AG10803 (cell line): ENCODE measurements at regions not wholly inside any gene's neighbourhood (a gene's known extent, or its start where the extent isn't known, plus 50 kb on each side); places are given as distances from the start of the nearest gene placed in this dataset.
"Not testable (repeated sequence)": the region's sequence is repeated elsewhere in the genome, so short reads cannot be mapped to it uniquely, and the experiment has no call there.

Experiments
- DNase-seq: peaks from one replicate; pipeline ENCODE4 v3.0.0; 2010; ENCODE audit warnings: low read depth
- H3K4me3 ChIP-seq: 2 replicates; pipeline ENCODE4 v1.5.1; 2011; ENCODE audit warnings: mild to moderate bottlenecking, low read length, control low read depth
- TF ChIP-seq, protein P1 (sequence below): conservative IDR thresholded peaks from 2 replicates; pipeline ENCODE4 v1.5.1; 2011; ENCODE audit warnings: mild to moderate bottlenecking, low read length, control low read depth, inconsistent platforms

DNA sequence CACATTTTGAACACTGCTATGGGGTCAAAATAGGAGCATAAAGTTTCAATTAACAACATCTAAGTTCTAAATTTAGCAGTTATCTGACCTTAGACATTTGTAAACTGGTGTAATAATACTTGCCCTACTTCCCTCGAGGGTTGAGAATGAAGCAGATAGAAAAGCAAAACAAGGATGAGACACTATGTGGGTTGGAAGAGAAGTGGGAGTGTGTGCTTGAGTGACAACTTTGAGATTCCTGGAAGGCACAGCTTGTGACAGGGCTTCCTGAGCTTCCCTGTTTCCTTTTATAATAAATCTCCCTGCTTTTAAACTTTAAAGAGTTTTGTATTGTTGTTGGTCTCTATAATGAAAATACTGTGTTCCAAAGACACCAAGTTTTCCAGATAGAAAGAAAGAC, 128.6 kb upstream of the CHST9 start:
- TF ChIP-seq, protein P1, sequence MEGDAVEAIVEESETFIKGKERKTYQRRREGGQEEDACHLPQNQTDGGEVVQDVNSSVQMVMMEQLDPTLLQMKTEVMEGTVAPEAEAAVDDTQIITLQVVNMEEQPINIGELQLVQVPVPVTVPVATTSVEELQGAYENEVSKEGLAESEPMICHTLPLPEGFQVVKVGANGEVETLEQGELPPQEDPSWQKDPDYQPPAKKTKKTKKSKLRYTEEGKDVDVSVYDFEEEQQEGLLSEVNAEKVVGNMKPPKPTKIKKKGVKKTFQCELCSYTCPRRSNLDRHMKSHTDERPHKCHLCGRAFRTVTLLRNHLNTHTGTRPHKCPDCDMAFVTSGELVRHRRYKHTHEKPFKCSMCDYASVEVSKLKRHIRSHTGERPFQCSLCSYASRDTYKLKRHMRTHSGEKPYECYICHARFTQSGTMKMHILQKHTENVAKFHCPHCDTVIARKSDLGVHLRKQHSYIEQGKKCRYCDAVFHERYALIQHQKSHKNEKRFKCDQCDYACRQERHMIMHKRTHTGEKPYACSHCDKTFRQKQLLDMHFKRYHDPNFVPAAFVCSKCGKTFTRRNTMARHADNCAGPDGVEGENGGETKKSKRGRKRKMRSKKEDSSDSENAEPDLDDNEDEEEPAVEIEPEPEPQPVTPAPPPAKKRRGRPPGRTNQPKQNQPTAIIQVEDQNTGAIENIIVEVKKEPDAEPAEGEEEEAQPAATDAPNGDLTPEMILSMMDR: no peak
- no peak overlapping the region for H3K4me3 ChIP-seq
- DNase-seq: no peak

DNA sequence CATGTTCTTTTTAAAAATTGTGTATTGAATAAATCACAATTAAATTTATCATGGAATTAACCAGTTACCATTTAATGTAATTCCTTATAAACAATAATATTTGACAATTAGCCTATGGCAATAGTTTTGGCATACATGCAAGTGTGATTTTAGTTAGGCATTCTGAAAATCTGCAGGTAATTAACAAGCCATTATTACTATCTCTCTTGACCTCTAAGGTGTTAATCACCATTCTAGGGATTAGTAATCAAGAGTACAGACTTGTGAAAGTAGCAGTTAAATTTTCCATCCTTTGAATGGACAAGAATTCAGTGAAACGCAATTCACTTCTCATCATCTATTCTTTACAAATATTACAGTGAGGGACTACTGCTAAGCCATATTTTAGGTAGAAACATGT, 127.7 kb upstream of the CHST9 start:
- TF ChIP-seq, protein P1: no peak
- DNase-seq: no peak
- no peak overlapping the region for H3K4me3 ChIP-seq

DNA sequence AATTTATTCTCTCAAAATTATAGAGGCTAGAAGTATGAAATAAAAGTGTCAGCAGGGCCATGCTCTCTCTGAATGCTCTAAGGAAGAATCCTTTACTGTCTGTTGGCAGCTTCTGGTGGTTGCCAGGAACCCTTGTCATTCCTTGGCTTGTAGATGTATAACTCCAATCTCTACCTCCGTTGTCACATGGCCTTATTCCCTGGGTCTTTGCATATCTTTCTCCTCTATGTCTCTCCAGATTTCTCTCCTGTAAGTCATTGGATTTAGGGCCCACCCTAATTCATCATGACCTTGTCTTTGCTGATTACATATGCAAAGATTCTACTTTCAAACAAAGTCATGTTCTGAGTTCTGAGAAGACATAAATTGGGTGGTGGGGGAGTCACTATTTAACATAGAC, 127.0 kb upstream of the CHST9 start:
- TF ChIP-seq, protein P1: no peak
- H3K4me3 ChIP-seq: no peak overlapping the region

DNA sequence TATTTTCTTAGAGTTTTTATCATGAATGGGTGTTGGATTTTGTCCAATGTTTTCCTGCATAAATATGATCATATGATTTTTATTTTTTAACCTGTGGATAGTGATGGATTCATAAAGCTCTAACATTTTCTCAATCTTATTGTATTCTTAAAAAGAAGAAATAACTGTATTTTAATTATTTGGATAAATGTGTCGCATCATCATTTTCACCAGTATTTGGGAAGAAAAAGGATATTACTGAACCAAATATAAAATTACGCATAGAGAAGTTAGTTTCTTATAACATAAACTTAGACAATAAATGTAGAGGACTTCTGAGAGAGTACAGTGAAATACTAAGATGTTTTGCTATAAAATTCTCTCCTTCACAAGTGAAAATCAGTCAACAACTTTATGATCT, 126.0 kb upstream of the CHST9 start:
- DNase-seq: no peak
- TF ChIP-seq, protein P1: no peak
- H3K4me3 ChIP-seq: no peak overlapping the region

More for the DNA sequence above, 127.0 kb upstream of the CHST9 start:
- DNase-seq: no peak

DNA sequence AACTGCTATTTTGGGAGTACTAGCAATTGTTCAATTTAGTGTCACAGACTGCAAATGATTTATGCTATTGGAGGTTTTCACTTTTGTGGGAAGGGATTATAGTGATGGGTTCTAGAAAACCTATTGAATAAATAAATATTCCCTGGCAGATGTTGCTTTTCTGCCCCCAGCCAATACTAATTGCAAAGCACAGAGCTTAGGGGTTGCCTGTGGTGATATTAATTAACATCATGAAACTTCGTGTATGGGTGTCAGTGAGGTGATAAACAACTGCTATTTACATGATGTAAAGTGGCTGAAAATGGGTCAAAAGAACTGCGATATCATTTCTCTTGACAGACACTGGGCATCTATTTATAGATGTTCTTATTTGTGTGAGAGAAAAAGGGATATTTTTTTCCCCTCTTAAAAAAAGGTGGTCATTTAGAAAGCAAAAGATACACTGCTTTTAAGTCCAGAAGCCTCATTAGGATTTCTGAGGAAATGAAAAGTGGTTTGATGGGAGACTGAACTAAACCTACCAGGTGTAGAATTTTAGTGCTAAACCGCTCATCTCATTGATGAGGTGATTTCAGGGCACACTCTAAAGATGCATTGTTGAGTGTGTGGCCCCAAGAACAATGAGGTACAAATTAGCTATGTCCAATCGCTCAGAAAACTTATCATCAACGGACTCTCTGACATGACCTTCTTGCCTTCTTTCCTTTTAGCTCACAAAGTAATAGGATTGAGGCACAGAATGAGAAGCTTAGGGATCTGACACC, 116.7 kb upstream of the CHST9 start:
- no peak for DNase-seq
- TF ChIP-seq, protein P1: no peak
- H3K4me3 ChIP-seq: no peak overlapping the region

DNA sequence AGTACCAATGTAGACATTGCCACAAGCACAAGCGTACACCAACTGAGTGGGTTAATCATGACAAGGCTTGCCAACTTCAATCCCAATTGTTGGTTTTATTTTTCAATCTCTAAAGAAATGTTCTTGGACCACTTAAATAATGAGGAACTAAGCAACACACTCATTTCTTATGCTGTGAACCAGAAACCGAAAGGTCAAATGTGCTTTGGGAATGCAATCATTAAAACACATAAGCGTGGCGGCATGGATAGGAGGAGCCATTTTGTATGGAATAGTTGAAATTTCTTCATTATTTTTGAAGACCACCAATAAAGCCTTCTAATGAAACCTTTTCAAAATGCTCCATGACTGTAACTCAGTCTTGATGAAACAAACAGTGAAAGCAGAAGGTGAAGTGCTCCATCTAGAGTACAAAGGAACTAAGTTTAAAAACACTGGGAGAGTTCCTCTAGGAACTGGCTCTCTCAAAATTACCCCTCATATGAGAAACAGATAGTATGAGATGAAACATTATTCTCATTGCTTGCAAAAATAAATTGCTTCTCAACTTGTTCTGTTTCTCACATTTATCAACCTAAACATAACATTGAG, 113.2 kb upstream of the CHST9 start:
- TF ChIP-seq, protein P1: no peak
- no peak for DNase-seq
- no peak overlapping the region for H3K4me3 ChIP-seq

DNA sequence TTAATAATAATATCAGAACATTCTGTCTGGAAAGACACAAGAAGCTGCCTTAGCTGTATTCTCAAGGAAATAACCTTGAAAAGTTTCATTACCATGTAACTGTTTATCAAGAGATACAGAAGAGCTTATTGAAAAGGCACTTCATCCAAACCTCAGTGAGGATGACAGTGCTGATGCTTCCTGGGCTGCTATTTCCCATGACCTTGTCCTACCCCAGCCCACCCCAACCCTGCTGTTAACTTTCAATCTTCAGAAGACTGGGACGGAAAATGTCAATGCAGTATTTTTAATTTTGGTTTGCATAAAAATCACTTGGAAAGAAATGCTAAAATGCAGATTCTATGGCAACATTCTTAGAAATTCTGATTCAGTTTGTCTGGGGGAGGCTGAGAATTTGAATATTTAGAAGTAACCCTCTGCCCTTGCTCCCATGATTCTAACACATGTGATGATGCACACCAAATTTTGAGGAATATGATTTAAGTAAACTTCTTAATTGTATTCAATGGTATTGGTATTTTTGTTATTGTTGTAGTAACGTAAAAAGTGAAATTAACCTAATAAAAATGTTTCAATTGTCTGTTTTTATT, 101.0 kb upstream of the CHST9 start:
- H3K4me3 ChIP-seq, DNase-seq: not testable (repeated sequence)
